Endothelial cell of umbilical vein (primary cell): ENCODE measurements at regions not wholly inside any gene's neighbourhood (a gene's known extent, or its start where the extent isn't known, plus 50 kb on each side); places are given as distances from the start of the nearest gene placed in this dataset.

Experiments used
- CTCF ChIP-seq, 2 donors: IDR thresholded peaks; 1 replicate in 1 of 2; 2 replicates in 1 of 2; pipeline ENCODE4 v1.5.1; 2011; ENCODE audit warnings: low read length in 2 of 2, mild to moderate bottlenecking in 2 of 2, moderate library complexity in 2 of 2, control low read depth in 1 of 2, inconsistent platforms in 1 of 2, low read depth in 1 of 2; ENCODE audit not compliant: insufficient read depth in 1 of 2; ENCODE audit errors: extremely low read depth in 1 of 2
- EZH2 ChIP-seq: IDR thresholded peaks from 2 replicates; pipeline ENCODE4 v1.6.1; 2012; ENCODE audit warnings: borderline replicate concordance, low read depth, mild to moderate bottlenecking, moderate library complexity, low read length, inconsistent platforms; ENCODE audit not compliant: severe bottlenecking
- MAX ChIP-seq: IDR thresholded peaks from 2 replicates; pipeline ENCODE4 v1.6.1; 2011; ENCODE audit not compliant: insufficient read depth, insufficient read length
- MYC ChIP-seq: IDR thresholded peaks from one replicate; pipeline ENCODE4 v1.6.1; 2011; ENCODE audit warnings: mild to moderate bottlenecking, low read depth, low read length
- POLR2A ChIP-seq: IDR thresholded peaks from 2 replicates; pipeline ENCODE4 v1.6.1; 2012; ENCODE audit warnings: low read depth, mild to moderate bottlenecking, control low read depth, low read length
- POLR2AphosphoS5 ChIP-seq: IDR thresholded peaks from 2 replicates; pipeline ENCODE4 v1.6.1; 2012; ENCODE audit warnings: low read depth, mild to moderate bottlenecking, control low read depth, low read length, moderate library complexity; ENCODE audit not compliant: insufficient read depth

- no peak for TF ChIP-seq CTCF (IDR thresholded peaks at IDR 0.05; ENCODE audit: extremely low read depth in 1 of 2, insufficient read depth in 1 of 2, low read depth in 1 of 2, low read length in 2 of 2)
- TF ChIP-seq POLR2AphosphoS5 = no peak
- TF ChIP-seq POLR2A = no peak
- no peak for TF ChIP-seq MYC
- no peak for TF ChIP-seq EZH2
- TF ChIP-seq MAX = no peak
Observed at GRCh38 chr3:28836199-28836598, 444.7 kb upstream of the RBMS3 start.
